GM19324 (cell line): ENCODE measurements at regions not wholly inside any gene's neighbourhood (a gene's known extent, or its start where the extent isn't known, plus 50 kb on each side); places are given as distances from the start of the nearest gene placed in this dataset.

ENCODE experiments used
- ATAC-seq: cut with Tn5 transposase; IDR thresholded peaks from one replicate; pipeline ENCODE4 v1.9.1; 2021; ENCODE audit warnings: mild to moderate bottlenecking, moderate library complexity; ENCODE audit not compliant: unreplicated experiment, low FRiP score

DNA sequence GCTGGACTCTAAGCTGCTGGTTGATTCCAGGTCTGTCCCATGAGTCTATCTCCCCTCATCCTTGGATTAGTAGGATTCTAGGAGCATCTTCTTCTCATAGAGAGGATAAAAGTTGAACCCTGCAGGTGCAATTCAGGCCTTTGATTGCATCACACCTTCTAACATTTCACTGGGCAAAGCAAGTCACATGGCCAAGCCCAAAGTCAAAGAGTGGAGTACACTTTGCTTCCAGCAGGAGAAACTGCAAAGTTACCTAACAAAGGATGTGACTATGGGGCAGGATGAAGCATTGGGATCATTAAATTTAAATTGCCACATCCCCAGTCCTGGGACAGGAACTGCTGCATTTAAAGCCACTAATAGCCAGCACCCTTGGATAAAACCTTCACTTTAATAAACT lies 51.0 kb upstream of the EGFLAM start:
- no peak for ATAC-seq

DNA sequence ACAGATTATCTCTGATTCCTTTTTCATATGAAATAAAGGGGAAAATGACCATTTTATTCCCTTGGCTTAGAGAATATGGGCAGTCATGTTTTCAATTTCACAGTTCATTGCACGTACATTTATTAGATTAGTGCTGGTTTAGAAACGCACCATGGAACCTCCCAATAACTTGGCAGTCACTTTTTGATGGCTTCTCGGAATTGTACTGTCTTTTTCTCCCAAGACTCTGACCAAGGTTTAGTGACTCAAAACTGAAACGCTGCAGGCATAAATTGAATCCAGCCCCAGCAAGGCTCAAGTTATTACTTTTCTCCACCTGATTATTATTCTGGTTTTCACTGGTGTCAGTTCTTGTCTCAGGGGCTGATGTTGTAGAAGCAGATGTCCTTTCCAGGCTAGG lies 55.6 kb upstream of the EGFLAM start:
- no peak for ATAC-seq

DNA sequence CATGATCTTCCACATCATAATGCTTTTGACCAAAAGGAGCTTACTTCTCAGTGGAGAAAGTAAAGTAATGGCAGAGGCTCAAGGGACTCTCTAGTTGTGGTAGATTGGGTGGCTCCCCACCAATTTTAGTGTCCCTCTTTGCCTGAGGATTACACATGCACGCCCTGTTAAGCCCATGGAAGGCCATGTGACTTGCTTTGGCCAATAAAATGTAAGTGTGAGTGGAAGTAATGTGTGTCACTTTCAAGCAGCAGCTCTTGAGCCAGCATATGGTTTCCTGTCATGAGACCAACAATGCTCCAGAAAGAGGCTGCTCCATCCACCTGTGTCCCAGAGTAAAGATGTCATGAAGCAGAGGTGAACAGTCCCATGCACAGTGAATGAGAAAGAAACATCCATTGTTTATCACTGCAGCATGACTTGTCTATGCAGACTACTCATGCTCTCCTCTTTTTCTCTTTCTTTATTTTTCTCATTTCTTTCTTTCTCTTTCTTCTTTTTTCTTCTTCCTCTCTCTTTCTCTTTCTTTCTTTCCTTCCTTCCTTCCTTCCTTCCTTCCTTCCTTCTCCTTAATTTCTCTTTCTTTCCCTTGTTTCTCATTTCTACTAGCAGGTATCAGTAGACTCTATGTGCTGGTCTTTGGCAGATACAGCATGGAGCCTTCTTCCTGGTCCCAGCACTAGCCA lies 57.3 kb upstream of the EGFLAM start:
- no peak for ATAC-seq

DNA sequence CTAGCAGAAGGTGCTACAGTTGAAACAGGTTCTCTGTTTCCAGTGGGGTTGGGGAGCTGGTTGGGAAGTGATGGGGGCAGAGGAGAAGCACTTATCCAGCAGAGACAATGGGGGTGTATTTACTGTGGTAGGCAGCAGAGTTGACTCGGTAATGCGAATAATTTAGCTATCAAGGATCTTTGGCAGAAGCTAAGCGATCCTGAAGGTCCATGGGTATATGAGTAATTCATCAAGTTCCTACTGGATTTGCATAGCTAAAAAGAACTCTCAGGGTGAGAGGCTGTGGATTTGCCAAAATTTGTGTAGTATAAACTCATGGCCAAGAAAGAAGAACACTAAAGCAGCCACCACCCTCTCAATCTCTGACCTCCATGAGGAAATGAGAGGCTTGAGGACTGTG lies 61.2 kb upstream of the EGFLAM start:
- ATAC-seq, result no peak

DNA sequence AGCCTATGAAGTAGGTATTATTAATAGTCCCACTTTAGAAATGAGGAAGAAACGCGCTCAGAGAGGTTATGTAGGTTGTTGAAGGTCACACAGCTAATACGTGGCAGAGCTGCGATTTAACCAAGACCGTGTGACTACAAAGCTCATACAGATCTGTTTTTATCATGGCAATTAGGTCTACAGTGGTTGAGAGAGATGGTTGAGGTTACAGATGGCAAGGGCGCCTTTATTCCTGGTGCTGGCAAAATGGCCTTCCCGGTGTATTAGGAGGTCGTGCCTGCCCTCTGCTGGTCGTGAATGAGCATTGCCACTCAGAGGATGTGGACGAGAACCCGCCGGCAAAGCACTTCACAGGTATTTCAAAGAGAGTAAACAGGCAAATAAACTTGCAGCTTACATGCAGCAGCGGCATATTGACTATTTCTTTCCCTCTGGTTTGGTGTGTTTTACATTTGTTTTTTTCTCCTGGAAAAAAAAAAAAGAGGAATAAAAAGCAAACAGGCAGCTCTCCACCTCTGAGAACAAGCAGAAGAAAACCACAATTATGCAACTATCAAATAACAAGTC lies 65.3 kb upstream of the EGFLAM start:
- peak; percentile 57 for ATAC-seq

DNA sequence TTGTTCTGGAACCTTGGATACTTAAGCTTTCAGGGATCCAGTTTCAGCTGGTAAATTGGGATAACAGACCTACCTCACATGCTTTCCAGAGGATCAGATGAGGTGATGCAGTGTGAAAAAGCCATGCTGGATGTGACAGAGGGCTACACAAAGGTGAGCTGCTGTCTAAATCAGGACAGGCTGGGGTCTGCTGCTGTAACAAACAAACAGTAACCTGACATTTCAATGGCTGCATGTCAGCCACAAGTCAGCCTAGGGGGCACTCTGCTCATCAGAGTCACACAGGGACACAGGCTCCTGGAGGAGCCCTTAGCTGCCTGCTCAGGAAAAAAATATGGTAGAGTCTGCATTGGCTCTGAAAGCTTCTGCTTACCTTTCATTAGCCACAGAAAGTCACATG lies 66.7 kb upstream of the EGFLAM start:
- no peak for ATAC-seq

DNA sequence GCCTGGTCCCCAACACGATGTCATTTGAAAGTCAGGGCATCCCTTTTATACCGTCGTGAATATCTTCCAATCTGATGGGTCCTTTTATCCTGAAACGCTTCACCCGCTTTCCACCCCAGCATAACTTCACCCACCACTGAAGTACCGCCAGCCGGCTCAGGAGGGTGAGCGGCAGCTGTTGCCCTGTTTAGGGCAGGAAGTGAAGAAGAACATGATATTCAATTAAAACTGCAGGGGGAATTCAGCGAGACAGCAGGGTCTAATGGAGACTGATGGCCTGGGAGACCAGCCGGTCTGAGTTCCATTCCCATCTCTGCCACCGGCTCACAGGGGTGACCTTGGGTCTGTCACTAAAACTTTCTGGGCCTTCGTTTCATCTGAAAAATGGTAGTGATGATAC lies 68.2 kb upstream of the EGFLAM start:
- ATAC-seq, result no peak

DNA sequence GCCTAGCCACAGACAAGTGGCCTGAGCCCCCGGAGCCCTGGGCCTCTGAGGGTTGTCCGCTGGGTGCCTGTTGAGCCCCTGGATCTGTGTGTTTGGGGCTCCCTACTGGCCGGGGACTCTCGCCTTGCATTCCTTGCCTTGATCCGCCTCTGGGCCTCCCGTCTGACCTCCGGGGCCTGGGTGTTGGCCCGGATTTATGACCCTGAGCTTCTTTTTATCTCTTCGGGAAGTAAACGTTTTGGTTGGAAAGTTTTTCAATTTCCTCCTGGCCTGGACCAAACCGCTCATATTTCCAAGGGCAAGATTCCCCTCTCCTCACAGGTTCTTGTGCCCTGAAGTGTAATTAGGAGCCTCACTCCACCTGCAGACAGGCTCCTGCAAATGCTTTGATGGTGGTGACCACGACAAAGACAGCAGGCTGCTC lies 69.3 kb upstream of the EGFLAM start:
- no peak for ATAC-seq

DNA sequence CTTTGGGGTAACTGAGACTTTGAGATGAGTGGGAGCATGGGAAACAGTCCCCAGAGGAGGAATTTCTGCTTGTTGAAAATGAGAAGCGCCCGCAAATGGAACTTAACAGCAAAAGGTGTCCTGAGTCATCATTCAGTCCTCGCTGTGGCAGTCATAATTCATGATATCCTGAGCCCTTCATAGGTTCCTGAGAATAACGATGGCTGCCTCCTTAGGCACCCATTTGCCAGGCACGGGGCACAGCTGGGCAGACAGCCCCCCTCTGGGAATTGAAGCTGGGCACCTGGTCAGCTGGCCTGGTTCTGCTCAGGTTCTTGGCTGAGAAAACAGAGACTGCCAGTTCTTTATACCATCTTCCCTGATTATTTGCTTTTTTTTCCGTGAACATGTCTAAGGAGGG lies 69.8 kb upstream of the EGFLAM start:
- ATAC-seq, result no peak

DNA sequence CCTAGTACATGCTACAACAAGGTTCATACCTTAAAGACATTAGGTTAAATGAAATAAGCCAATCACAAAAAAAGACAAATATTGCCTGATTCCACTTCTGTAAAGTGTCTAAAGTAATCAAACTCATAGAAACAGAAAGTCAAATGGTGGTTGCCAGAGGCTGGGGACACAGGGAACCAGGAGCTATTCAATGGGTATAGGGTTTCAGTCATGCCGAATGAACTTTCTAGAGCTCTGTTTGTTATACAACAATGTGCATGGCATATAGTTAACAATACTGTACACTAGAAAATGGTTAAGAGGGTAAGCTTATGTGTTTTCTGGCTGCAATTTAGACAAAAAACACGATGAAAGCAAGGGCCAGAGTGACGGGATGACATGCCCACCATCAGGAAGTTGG lies 70.8 kb upstream of the EGFLAM start:
- ATAC-seq, result no peak

DNA sequence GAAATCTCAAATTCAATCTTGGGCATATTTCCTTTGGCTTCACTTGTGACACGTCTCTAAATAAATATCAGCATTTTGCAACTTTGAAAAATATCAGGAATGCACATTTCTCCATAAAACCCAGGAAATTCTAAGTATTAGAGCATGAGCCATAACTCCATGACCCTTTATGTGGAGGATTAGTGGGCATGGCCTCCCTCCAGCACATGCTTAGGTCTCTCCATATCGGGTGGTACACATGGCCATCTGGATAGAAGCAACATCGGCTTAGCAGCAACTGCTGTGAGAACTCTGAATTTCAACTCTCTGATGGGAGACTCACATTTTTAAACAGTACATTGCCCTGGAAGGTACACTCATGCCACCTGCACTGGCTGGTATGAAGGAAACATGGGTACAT lies 73.7 kb upstream of the EGFLAM start:
- no peak for ATAC-seq

DNA sequence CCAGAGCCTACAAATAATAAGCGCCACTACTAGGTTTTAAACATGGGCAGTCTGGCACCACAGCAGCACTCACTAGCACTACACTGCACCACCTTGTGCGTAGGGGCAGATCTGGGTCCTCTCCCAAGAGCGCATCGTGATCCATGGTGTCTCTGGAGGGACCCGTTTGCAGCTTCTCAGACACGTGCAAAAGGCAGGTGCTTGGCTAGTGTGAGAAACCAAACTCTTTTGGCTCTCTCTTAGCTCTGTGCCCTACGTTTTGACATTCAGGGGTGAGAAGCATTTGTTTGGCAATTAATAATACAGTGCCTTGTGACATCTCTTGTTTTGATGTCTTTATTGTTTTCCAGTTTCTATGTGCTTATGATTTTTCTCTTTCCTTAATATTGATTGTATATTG lies 75.4 kb upstream of the EGFLAM start:
- ATAC-seq, result no peak

DNA sequence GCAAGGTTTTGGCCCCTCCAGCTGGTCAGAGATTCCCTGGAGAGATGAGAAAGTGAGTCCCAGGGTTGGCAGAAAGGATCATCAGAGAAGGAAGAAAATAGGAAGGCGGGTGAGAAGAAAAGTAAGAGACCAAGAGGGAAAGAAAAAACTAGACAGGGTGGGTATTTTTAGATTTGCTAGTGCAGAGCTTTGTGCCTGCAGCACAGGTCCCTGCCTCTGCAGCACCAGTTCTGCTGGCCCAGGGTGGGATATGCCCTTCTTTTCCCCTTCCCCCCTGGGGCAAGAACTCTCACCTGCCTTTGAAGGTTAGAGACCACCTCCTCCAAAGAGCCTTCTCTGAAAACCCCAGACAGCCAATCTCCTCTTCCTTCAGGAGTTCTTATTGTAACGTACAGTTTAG lies 90.3 kb upstream of the EGFLAM start:
- ATAC-seq, result no peak

DNA sequence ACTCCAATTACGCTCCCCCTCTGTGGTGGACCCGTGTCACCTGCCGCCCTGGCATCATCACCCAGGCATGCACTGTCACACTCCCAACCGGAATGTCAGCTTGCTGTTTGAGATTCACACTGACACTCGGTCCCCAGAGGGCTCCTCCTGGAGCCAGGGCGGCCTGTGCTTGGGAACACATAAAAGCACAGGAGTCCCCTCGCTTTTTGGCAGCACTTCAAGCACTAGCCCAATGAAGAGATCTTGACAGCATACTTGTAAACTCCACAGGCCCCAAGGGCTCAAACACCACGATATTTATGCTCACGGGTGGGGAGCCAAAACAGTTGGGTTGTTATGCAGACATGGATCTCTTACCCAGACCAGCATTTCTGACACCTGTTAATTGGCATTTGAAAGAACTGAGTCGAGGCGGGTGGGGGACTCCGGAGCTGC lies 90.8 kb upstream of the EGFLAM start:
- no peak for ATAC-seq

DNA sequence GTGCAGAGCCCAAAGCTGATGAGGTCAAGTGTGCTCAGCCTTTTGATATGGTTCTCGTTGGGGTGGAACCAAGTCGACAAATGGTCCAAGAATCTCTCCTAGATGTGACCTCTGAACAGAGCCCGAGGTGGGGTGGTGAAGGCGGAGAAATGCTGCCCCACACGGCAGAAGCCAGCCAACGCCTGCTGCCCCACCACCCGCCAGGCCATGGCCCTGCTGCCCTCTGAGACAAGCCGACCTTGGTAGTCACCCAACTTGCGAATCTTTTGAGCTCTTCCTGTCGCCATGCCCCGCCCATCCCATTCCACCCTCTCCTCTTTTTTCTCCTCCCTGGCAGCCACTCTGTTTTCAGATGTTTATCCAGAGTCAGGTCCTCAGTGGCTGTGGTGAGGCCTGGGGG lies 91.5 kb upstream of the EGFLAM start:
- ATAC-seq, result no peak

DNA sequence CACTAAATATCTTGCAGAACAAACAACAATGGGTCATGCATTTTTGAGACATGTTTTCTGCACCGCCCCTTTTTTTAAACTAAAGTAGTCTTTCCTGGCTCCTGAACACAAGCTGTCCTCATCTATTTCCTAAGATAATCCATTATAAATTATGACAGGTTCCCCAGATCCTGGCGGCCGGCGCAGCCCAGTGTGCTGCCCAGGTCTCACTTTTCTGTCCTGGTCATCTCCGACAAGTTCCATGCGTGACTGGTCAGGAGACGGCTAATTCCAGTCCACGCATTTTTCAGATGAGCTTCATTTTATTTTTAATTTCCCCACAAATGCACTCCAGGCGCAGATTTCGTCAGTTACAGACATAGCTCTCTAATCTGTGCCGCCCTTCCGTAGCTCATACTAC lies 92.9 kb upstream of the EGFLAM start:
- no peak for ATAC-seq

DNA sequence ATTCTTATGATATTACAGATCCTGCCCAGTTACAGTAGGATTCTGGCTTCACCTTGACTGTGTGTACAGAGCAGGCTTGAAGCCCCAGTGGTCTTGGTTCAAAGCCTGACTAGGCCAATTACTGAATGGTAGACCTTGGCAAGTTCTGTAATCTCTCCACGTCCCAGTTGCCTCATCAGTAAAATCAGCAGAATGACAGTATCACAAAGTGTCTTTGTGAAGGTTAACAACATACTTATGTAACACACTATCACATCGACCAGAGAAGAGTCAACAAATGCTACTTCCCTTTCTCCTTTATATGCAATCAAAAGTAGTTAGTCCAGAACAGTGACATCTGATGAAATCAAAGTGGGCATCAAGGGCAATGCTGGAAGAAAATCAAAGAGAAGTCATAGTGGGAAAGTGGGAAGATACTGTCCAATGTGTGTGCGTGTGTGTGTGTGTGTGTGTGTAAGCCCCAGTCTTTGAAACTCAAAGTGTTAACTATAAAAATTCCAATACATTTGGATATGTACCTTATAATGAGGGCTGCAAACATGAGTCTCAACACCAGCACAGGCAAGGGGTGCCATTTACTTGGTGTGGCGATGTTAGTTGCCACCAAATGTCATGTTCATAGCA lies 93.5 kb upstream of the EGFLAM start:
- ATAC-seq, result no peak

DNA sequence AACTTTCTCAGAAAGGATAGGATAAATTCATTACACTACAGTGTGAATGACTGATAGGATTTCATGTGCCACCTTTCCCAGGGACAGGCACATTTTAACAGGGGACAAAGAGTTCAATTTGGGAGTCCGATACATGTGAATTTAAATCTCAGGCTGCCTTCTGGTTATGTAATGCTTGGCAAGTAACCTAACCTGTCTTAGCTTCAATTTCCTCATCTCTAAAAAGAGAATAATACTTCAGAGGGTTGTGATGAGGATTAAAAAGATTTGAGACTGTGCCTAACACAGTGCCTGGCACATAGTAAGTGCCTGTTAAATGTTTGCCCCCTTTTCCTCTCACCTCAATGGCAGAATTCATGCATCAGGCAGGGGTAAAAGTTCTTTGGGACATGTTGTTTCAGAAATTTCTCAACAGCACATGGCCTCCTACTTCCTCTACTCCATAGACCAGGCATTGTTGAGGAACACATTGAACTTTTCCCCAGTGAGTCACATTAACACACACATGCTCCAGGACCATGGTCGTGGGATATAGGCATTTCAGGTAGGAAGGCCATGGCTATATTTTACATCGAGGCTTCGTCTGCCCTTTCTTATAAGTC lies 94.6 kb upstream of the EGFLAM start:
- ATAC-seq, result no peak

DNA sequence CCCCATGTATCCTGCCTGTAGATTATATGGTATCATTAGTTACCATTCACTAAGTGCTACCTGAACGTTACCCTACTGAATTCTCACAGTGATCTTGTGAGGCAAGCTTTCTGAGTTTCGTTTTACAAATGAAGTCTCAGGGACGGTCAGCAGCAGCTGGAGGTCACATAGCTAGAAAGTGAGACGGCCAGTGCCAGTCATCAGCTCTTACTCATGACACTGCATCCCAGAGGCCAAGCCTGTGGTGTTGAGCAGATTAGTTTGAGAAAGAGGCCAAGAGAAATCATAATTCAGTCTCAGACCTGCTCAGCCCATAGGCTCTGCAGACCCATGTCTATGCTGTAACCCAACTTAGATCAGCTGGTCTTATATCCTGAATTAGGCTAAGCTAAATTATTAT lies 95.7 kb upstream of the EGFLAM start:
- no peak for ATAC-seq

DNA sequence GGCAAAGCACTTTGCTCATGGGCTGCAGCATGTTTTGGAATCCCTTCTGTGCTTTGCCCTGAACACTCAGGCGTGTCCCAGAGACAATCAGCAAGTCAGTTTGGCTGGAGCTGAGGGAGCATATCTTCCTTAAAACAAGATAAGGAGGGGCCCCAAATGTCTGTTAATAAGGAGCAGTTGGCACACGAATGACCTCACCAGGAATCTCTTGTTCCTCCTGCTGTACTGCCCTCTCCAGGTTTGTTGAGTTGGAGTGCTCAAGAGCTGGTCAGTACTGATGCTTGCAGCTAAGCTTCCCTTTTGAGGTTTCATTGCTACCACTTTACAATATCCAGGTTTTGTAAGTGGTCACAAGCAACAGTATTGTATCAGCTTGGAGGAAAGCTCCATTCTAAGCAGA lies 101.3 kb upstream of the EGFLAM start:
- no peak for ATAC-seq

DNA sequence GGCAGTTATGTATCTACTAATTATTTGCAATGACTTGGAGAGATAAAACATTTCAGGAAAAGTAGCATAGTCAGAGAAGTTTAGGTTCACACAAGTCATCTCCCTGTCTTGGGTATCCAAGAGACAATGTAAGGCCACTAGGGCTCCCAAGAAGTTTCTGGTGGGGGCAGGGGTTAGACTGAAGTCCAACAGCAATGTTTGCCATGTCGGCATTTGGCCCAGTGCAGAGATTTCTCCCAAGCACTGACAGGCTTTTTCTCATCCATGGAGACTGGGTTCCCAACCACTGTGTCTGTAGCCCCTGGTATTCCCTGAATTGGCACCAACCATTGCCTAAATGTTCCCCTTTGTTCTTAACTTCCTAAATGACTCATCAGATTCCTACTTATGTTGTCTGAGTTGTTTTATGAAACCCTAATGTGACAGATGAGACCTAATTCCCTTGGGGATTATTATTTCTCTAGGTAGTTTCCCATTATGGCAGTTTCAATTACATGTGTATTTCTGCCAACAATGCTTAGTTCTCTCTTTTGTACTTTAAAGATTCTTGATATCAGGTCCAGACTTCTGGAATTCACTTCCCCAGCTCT lies 103.6 kb upstream of the EGFLAM start:
- no peak for ATAC-seq

DNA sequence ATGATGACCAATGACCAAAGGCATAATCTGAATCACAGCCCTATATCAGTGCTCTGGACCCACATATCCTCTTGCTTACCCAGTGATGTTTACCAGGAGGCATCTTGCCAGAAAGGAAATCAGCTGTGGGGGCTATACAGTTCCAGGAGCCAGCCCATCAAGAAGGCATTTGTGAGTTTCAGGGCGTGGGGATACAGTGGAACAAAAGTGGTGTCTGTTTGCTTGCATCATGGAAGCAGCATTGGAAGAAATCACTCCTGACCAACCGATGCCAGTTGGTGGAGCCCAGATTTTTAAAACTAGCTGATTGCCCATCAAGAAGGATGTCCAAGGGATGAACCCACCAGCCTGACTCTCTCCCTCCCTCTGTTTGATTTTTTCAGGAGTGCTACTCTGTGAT lies 106.5 kb upstream of the EGFLAM start:
- ATAC-seq, result no peak
